ENCODE measurements at regions not wholly inside any gene's neighbourhood (a gene's known extent, or its start where the extent isn't known, plus 50 kb on each side); places are given as distances from the start of the nearest gene placed in this dataset.

GRCh38 chr2:80737047-80737446 is 432.5 kb upstream of the LRRTM1 start:
- Histone ChIP-seq H3K4me3 (no peak overlapping the region), H3K4me1 (replicated peaks in 1 of 2) (no peaks in the 10 kb centered on the region), H3K27ac (no peak overlapping the region)
- no peak for ATAC-seq (replicated peaks in 6 of 8)
- in situ Hi-C loops (cut with MboI; ENCODE audit: low pct_unique_long_range_greater_than_20kb in 2 of 9, low sequenced_read_pairs in 9 of 9, unreplicated experiment in 9 of 9): no loop called here
- WGBS, 10 experiments: 0 to 100% (median 64%) methylated on average over 1 to 3 of the region's 3 CpGs; no CpG with 5 or more reads in 4 of the 10 experiments

DNA sequence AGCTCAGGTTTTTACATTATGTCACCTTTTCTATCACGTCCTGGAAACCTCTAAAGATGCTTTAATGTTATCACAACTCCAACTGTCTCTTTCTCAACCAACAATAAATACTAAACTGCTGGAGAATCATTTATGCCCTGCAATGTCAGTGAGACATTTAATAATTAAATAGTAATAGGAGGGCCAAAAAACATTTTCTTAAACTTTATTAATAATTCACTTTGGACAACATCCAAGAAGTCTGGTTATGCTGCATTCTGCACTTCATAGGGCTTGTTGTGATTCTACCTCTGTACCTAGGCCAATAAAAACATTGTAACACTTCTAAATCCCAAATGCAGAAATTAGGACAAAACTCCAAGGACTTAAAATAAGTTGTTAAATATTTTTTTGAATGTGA is 420.4 kb upstream of the LRRTM1 start:
- Histone ChIP-seq H3K4me3 (no peak overlapping the region), H3K27ac (no peak overlapping the region), H3K4me1 (replicated peaks in 1 of 2) (no peaks in the 10 kb centered on the region)
- in situ Hi-C loops (cut with MboI; ENCODE audit: low pct_unique_long_range_greater_than_20kb in 2 of 9, low sequenced_read_pairs in 9 of 9, unreplicated experiment in 9 of 9): no loop called here
- ATAC-seq (replicated peaks in 6 of 8): no peak
- 0 to 67% (median 21%) methylated on average over 1 of the region's 1 CpG; no CpG with 5 or more reads in 4 of the 10 experiments for WGBS, 10 experiments

- 33 to 100% (median 74%) methylated on average over 1 to 2 of the region's 2 CpGs; no CpG with 5 or more reads in 4 of the 10 experiments for WGBS, 10 experiments
- Histone ChIP-seq H3K27ac (no peak overlapping the region), H3K4me1 (replicated peaks in 1 of 2) (no peaks in the 10 kb centered on the region), H3K4me3 (no peak overlapping the region)
- ATAC-seq (replicated peaks in 6 of 8): no peak
- in situ Hi-C loops (cut with MboI; ENCODE audit: low pct_unique_long_range_greater_than_20kb in 2 of 9, low sequenced_read_pairs in 9 of 9, unreplicated experiment in 9 of 9): loop anchor here in 1 of 9 experiments (25.0 kb wide), 1 partner anchor 111 kb away; no protein-coding TSS in a partner anchor
Observed at GRCh38 chr2:80722803-80723202, 418.3 kb upstream of the LRRTM1 start.

DNA sequence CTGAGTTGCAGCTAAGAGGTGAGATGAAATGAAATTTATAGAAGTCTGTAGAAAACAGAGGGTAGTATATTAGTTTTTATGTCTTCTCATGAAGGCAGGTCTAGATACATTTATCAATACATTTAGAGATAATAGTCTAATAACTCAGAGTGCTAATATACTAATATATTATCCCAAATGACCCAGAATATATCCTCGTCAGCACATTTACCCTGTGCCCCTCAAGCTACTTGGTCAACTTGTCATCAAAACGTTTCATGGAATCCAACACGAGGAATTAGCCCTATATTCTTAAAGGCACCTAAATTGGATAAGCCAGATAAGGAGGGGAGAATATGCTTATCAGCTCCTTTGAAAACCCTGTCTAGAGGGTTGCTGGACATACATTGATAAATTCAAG is 415.1 kb upstream of the LRRTM1 start:
- H3K27ac ChIP-seq: no peak overlapping the region

GRCh38 chr2:80715433-80715832 is 410.9 kb upstream of the LRRTM1 start:
- ATAC-seq (replicated peaks in 6 of 8): no peak
- Histone ChIP-seq H3K27ac (no peak overlapping the region), H3K4me1 (replicated peaks in 1 of 2) (no peaks in the 10 kb centered on the region), H3K4me3 (no peak overlapping the region)
- 0 to 67% (median 38%) methylated on average over 1 of the region's 1 CpG; no CpG with 5 or more reads in 3 of the 10 experiments for WGBS, 10 experiments
- in situ Hi-C loops (cut with MboI; ENCODE audit: low pct_unique_long_range_greater_than_20kb in 2 of 9, low sequenced_read_pairs in 9 of 9, unreplicated experiment in 9 of 9): loop anchor here in 1 of 9 experiments (25.0 kb wide), 1 partner anchor 103 kb away; no protein-coding TSS in a partner anchor

More for the DNA sequence above, 415.1 kb upstream of the LRRTM1 start:
- in situ Hi-C loops (cut with MboI; ENCODE audit: low pct_unique_long_range_greater_than_20kb in 2 of 9, low sequenced_read_pairs in 9 of 9, unreplicated experiment in 9 of 9): loop anchor here in 1 of 9 experiments (25.0 kb wide), 1 partner anchor 107 kb away; no protein-coding TSS in a partner anchor
- no peaks in the 10 kb centered on the region for H3K4me1 ChIP-seq (replicated peaks in 1 of 2)
- 0 to 95% (median 80%) methylated on average over 1 to 3 of the region's 3 CpGs; no CpG with 5 or more reads in 2 of the 10 experiments for WGBS, 10 experiments
- no peak for ATAC-seq (replicated peaks in 6 of 8)
- no peak overlapping the region for H3K4me3 ChIP-seq

GRCh38 chr2:80711915-80712314 is 407.4 kb upstream of the LRRTM1 start:
- in situ Hi-C loops (cut with MboI; ENCODE audit: low pct_unique_long_range_greater_than_20kb in 2 of 9, low sequenced_read_pairs in 9 of 9, unreplicated experiment in 9 of 9): loop anchor here in 1 of 9 experiments (25.0 kb wide), 1 partner anchor 100 kb away; no protein-coding TSS in a partner anchor
- no peaks in the 10 kb centered on the region for H3K4me1 ChIP-seq (replicated peaks in 1 of 2)

GRCh38 chr2:80706951-80707350 is 402.4 kb upstream of the LRRTM1 start:
- Histone ChIP-seq H3K27ac (no peak overlapping the region), H3K4me3 (no peak overlapping the region), H3K4me1 (replicated peaks in 1 of 2) (no peaks in the 10 kb centered on the region)
- 0 to 83% (median 38%) methylated on average over 1 to 2 of the region's 2 CpGs; no CpG with 5 or more reads in 5 of the 10 experiments for WGBS, 10 experiments
- in situ Hi-C loops (cut with MboI; ENCODE audit: low pct_unique_long_range_greater_than_20kb in 2 of 9, low sequenced_read_pairs in 9 of 9, unreplicated experiment in 9 of 9): loop anchor here in 1 of 9 experiments (25.0 kb wide), 1 partner anchor 95 kb away; no protein-coding TSS in a partner anchor
- no peak for ATAC-seq (replicated peaks in 6 of 8)

More at GRCh38 chr2:80711915-80712314, 407.4 kb upstream of the LRRTM1 start:
- Histone ChIP-seq H3K4me3 (no peak overlapping the region), H3K27ac (no peak overlapping the region)
- ATAC-seq (replicated peaks in 6 of 8): no peak

GRCh38 chr2:80706541-80706940 is 402.0 kb upstream of the LRRTM1 start:
- in situ Hi-C loops (cut with MboI; ENCODE audit: low pct_unique_long_range_greater_than_20kb in 2 of 9, low sequenced_read_pairs in 9 of 9, unreplicated experiment in 9 of 9): loop anchor here in 1 of 9 experiments (25.0 kb wide), 1 partner anchor 94 kb away; no protein-coding TSS in a partner anchor
- WGBS, 10 experiments: 0 to 100% (median 29%) methylated on average over 1 to 2 of the region's 5 CpGs; no CpG with 5 or more reads in 5 of the 10 experiments
- Histone ChIP-seq H3K27ac (no peak overlapping the region), H3K4me3 (no peak overlapping the region), H3K4me1 (replicated peaks in 1 of 2) (no peaks in the 10 kb centered on the region)
- no peak for ATAC-seq (replicated peaks in 6 of 8)

DNA sequence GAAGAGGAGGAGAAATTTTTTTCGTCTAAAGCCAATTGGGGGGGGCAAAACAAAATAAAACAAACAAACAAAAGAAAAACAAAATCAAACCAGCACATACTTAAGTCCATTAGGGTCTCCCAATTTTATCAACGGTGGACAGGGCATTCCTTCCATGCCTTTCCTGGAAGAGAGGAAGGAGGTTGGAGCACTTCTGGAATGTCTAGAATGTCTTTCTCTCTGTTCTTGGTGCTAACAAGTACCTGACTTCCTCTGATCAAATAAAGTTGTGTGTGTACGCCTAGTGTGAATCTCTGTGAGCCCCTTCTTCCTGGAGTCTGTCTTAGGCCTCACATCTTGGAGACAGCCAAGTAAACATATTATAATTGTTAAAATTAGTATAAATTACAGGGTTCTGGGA is 399.0 kb upstream of the LRRTM1 start:
- H3K27ac ChIP-seq: no peak overlapping the region
- H3K4me1 ChIP-seq (replicated peaks in 1 of 2): no peaks in the 10 kb centered on the region
- in situ Hi-C loops (cut with MboI; ENCODE audit: low pct_unique_long_range_greater_than_20kb in 2 of 9, low sequenced_read_pairs in 9 of 9, unreplicated experiment in 9 of 9): loop anchor here in 1 of 9 experiments (25.0 kb wide), 1 partner anchor 91 kb away; no protein-coding TSS in a partner anchor
- no peak overlapping the region for H3K4me3 ChIP-seq
- ATAC-seq (replicated peaks in 6 of 8): no peak
- WGBS, 10 experiments: 0 to 100% (median 42%) methylated on average over 1 to 3 of the region's 3 CpGs; no CpG with 5 or more reads in 1 of the 10 experiments

GRCh38 chr2:80700961-80701360 is 396.4 kb upstream of the LRRTM1 start:
- ATAC-seq (replicated peaks in 6 of 8): no peak
- H3K4me1 ChIP-seq (replicated peaks in 1 of 2): no peaks in the 10 kb centered on the region
- no peak overlapping the region for H3K27ac ChIP-seq
- H3K4me3 ChIP-seq: no peak overlapping the region
- in situ Hi-C loops (cut with MboI; ENCODE audit: low pct_unique_long_range_greater_than_20kb in 2 of 9, low sequenced_read_pairs in 9 of 9, unreplicated experiment in 9 of 9): loop anchor here in 1 of 9 experiments (25.0 kb wide), 1 partner anchor 89 kb away; no protein-coding TSS in a partner anchor

Measured in motor neuron (in vitro differentiated cells).